Tibial nerve (tissue), 4 donors: ENCODE measurements at regions not wholly inside any gene's neighbourhood (a gene's known extent, or its start where the extent isn't known, plus 50 kb on each side); places are given as distances from the start of the nearest gene placed in this dataset.

Experiments used
- DNase-seq, 2 donors: peaks; one replicate each; pipeline ENCODE4 v3.0.0-alpha.2; 2019; ENCODE audit warnings: low spot score in 2 of 2
- H3K27ac ChIP-seq, 4 donors: fragments of 200-600 bp; sonication (generic) in 3 of 4; one replicate each; pipeline ENCODE4 v1.5.1; 2017 to 2019; ENCODE audit warnings: mild to moderate bottlenecking in 1 of 4
- H3K27me3 ChIP-seq, 2 donors: fragments of 200-600 bp; sonication (generic) in 1 of 2; one replicate each; pipeline versions ENCODE4 v1.5.1 to v1.6.0; 2017 to 2019
- H3K36me3 ChIP-seq, 3 donors: fragments of 200-600 bp; sonication (generic); one replicate each; pipeline ENCODE4 v1.5.1; 2018 to 2019
- H3K4me1 ChIP-seq, 4 donors: fragments of 200-600 bp; sonication (generic) in 3 of 4; one replicate each; pipeline ENCODE4 v1.5.1; 2017 to 2019
- H3K4me3 ChIP-seq, 4 donors: fragments of 200-600 bp; sonication (generic) in 3 of 4; one replicate each; pipeline ENCODE4 v1.5.1; 2017 to 2019; ENCODE audit warnings: mild to moderate bottlenecking in 1 of 4, moderate library complexity in 1 of 4
- H3K9me3 ChIP-seq, 4 donors: fragments of 200-600 bp; sonication (generic) in 3 of 4; one replicate each; pipeline ENCODE4 v1.5.1; 2017 to 2019
- EP300 ChIP-seq, 2 donors: sonication (generic); formaldehyde crosslinking; IDR thresholded peaks; one replicate each; pipeline ENCODE4 v1.6.1; 2017; ENCODE audit warnings: antibody characterized with exemption in 2 of 2, mild to moderate bottlenecking in 1 of 2
- POLR2A ChIP-seq, 2 donors: fragments of 450-650 bp; IDR thresholded peaks; one replicate each; pipeline ENCODE4 v1.6.1; 2017; ENCODE audit warnings: antibody characterized with exemption in 2 of 2, mild to moderate bottlenecking in 2 of 2, moderate library complexity in 2 of 2
- WGBS, 2 donors: methylation state at CpG; one replicate each; pipeline ENCODE4 v1.1.5; 2018; 5-methylcytosine and 5-hydroxymethylcytosine counted together
- TF ChIP-seq, protein P1 (sequence below), 5 experiments: fragments of 200-600 bp in 3 of 5; fragments of 450-650 bp in 2 of 5; sonication (generic) in 3 of 5; IDR thresholded peaks; one replicate each; pipeline ENCODE4 v1.5.1; 2016 to 2019; ENCODE audit warnings: antibody characterized with exemption in 5 of 5, mild to moderate bottlenecking in 3 of 5, moderate library complexity in 2 of 5

GRCh38 chr11:98940913-98941312 is 79.8 kb upstream of the CNTN5 start:
- Histone ChIP-seq H3K36me3 (no peaks in the 10 kb centered on the region), H3K4me3 (no peak overlapping the region), H3K27ac (no peak overlapping the region), H3K4me1 (no peaks in the 10 kb centered on the region), H3K9me3 (peaks cover 0 to 2% (median 0%) of the 10 kb centered on the region in 4 donors), H3K27me3 (no peaks in the 10 kb centered on the region)
- DNase-seq: no peak
- TF ChIP-seq POLR2A (IDR thresholded peaks at IDR 0.05): no peak
- no peak for TF ChIP-seq EP300 (IDR thresholded peaks at IDR 0.05)
- TF ChIP-seq, protein P1, sequence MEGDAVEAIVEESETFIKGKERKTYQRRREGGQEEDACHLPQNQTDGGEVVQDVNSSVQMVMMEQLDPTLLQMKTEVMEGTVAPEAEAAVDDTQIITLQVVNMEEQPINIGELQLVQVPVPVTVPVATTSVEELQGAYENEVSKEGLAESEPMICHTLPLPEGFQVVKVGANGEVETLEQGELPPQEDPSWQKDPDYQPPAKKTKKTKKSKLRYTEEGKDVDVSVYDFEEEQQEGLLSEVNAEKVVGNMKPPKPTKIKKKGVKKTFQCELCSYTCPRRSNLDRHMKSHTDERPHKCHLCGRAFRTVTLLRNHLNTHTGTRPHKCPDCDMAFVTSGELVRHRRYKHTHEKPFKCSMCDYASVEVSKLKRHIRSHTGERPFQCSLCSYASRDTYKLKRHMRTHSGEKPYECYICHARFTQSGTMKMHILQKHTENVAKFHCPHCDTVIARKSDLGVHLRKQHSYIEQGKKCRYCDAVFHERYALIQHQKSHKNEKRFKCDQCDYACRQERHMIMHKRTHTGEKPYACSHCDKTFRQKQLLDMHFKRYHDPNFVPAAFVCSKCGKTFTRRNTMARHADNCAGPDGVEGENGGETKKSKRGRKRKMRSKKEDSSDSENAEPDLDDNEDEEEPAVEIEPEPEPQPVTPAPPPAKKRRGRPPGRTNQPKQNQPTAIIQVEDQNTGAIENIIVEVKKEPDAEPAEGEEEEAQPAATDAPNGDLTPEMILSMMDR (IDR thresholded peaks at IDR 0.05): no peak
- 63 to 69% methylated on average over 1 of the region's 1 CpG for WGBS, 2 donors

DNA sequence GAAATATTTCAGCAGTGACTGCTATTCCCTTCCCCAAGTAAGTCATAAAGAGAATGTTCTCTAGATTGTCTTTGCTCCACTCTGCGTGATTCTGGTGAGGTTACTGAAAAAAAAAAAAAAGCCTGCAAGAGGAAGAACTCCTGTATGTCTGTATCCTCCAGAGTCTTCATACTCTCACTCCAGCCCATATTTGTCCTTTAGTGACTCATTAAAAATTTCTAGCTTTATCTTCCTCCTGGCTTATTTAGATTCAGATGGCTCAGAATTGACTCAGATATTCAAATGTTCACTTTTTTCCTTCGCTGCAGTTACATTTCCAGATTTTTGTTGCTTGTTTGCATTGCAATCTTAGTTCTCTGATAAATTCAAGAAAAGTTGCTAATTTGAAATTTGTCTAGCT is 76.3 kb upstream of the CNTN5 start:
- WGBS, 2 donors: 78 to 91% methylated on average over 2 of the region's 2 CpGs
- Histone ChIP-seq H3K27me3 (no peaks in the 10 kb centered on the region), H3K36me3 (no peaks in the 10 kb centered on the region), H3K4me1 (no peaks in the 10 kb centered on the region), H3K4me3 (no peak overlapping the region), H3K9me3 (peaks cover 0 to 2% (median 0%) of the 10 kb centered on the region in 4 donors), H3K27ac (no peak overlapping the region)
- DNase-seq: no peak
- TF ChIP-seq EP300 (IDR thresholded peaks at IDR 0.05) (no peak), POLR2A (IDR thresholded peaks at IDR 0.05) (no peak)
- TF ChIP-seq, protein P1 (IDR thresholded peaks at IDR 0.05): no peak

DNA sequence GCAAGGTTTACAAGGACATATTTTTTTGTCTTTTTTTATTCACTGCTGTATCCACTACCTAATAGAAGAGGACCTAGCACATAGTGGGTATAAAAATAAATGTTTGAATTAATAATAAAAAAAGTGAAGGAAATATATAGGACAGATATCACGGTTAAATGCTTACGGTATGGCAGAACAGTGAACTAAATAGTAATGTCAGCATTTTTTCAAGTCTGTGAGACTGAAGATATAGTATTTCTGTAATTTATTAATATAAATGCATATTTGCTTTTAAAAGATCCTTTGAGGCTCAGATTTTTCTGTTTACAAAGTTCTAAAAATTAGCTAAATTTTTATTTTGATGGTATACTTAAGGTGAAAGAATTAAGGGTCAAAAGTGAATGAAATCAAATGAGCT is 68.6 kb upstream of the CNTN5 start:
- no peak for TF ChIP-seq POLR2A (IDR thresholded peaks at IDR 0.05)
- Histone ChIP-seq H3K27ac (no peak overlapping the region), H3K9me3 (no peaks in the 10 kb centered on the region), H3K36me3 (no peaks in the 10 kb centered on the region), H3K4me3 (no peak overlapping the region), H3K27me3 (no peaks in the 10 kb centered on the region), H3K4me1 (no peaks in the 10 kb centered on the region)
- no peak for DNase-seq
- WGBS, 2 donors: 89 to 92% methylated on average over 2 of the region's 2 CpGs

DNA sequence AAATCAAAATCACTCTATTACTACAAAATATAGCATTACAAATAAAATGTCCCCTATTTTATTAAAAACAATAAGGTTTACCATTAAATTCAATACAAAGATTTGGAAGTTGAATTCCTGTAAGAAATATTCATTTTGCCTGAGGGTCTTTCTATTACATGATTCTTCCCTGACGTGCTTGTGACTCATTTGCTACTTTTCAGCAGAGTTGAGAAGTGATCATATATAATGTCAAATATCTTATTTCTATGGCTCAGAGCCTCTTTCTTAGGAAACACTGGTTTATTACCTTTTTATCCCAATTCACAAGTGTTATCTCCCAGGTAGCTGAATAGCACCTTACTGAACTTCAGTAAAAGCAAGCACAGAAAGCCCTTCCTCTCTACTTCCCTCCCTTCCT is 65.2 kb upstream of the CNTN5 start:
- H3K4me1 ChIP-seq: no peaks in the 10 kb centered on the region
- TF ChIP-seq, protein P1 (IDR thresholded peaks at IDR 0.05): no peak
- TF ChIP-seq EP300 (IDR thresholded peaks at IDR 0.05): no peak
- no peak for TF ChIP-seq POLR2A (IDR thresholded peaks at IDR 0.05)
- no peak for DNase-seq
- H3K9me3 ChIP-seq: no peaks in the 10 kb centered on the region
- no peaks in the 10 kb centered on the region for H3K36me3 ChIP-seq
- no peaks in the 10 kb centered on the region for H3K27me3 ChIP-seq
- H3K4me3 ChIP-seq: no peak overlapping the region
- H3K27ac ChIP-seq: no peak overlapping the region
- 63 to 66% methylated on average over 1 of the region's 1 CpG for WGBS, 2 donors

GRCh38 chr11:98964146-98964545 is 56.6 kb upstream of the CNTN5 start:
- DNase-seq: no peak
- 83 to 86% methylated on average over 3 of the region's 3 CpGs for WGBS, 2 donors
- TF ChIP-seq EP300 (IDR thresholded peaks at IDR 0.05): no peak
- TF ChIP-seq, protein P1 (IDR thresholded peaks at IDR 0.05): no peak
- no peak for TF ChIP-seq POLR2A (IDR thresholded peaks at IDR 0.05)
- H3K4me3 ChIP-seq: no peak overlapping the region
- H3K27ac ChIP-seq: no peak overlapping the region
- no peaks in the 10 kb centered on the region for H3K9me3 ChIP-seq
- no peaks in the 10 kb centered on the region for H3K27me3 ChIP-seq
- no peaks in the 10 kb centered on the region for H3K36me3 ChIP-seq
- H3K4me1 ChIP-seq: no peaks in the 10 kb centered on the region

- H3K27me3 ChIP-seq: no peaks in the 10 kb centered on the region
- no peaks in the 10 kb centered on the region for H3K4me1 ChIP-seq
- H3K4me3 ChIP-seq: no peak overlapping the region
- H3K27ac ChIP-seq: no peak overlapping the region
- no peaks in the 10 kb centered on the region for H3K9me3 ChIP-seq
- H3K36me3 ChIP-seq: no peaks in the 10 kb centered on the region
- DNase-seq: no peak
- TF ChIP-seq, protein P1 (IDR thresholded peaks at IDR 0.05): no peak
- WGBS, 2 donors: 50 to 54% methylated on average over 1 of the region's 1 CpG
Measured at GRCh38 chr11:98965358-98965757, 55.4 kb upstream of the CNTN5 start.
